ENCODE measurements at regions not wholly inside any gene's neighbourhood (a gene's known extent, or its start where the extent isn't known, plus 50 kb on each side); places are given as distances from the start of the nearest gene placed in this dataset.
"Not testable (repeated sequence)": the region's sequence is repeated elsewhere in the genome, so short reads cannot be mapped to it uniquely, and the experiment has no call there.

DNA sequence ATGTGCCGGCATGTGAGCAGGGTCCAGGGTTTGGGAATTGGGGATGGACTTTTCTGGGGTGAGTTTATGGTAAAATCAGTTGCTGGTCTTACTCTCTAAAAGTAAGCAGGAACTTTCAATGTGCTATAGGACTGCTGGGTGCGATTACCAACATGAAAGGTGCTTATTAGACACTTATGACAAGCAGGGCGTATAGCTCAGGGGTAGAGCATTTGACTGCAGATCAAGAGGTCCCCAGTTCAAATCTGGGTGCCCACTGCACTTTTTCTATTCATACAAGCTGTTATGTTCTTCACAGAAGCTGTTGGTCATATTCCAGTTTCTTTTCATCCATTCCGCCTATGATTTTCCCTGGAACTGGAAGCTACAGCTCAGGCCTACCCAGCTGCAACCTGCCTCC, 58.9 kb upstream of the ZNF746 start:
- not testable (repeated sequence) for TF ChIP-seq MXI1 (IDR thresholded peaks at IDR 0.05; ENCODE audit: low read depth, low read length); FOXM1 (IDR thresholded peaks at IDR 0.05; ENCODE audit: low read depth); RXRA (IDR thresholded peaks at IDR 0.05; ENCODE audit: borderline replicate concordance, low read depth)
- TF ChIP-seq, protein P1, sequence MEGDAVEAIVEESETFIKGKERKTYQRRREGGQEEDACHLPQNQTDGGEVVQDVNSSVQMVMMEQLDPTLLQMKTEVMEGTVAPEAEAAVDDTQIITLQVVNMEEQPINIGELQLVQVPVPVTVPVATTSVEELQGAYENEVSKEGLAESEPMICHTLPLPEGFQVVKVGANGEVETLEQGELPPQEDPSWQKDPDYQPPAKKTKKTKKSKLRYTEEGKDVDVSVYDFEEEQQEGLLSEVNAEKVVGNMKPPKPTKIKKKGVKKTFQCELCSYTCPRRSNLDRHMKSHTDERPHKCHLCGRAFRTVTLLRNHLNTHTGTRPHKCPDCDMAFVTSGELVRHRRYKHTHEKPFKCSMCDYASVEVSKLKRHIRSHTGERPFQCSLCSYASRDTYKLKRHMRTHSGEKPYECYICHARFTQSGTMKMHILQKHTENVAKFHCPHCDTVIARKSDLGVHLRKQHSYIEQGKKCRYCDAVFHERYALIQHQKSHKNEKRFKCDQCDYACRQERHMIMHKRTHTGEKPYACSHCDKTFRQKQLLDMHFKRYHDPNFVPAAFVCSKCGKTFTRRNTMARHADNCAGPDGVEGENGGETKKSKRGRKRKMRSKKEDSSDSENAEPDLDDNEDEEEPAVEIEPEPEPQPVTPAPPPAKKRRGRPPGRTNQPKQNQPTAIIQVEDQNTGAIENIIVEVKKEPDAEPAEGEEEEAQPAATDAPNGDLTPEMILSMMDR (IDR thresholded peaks at IDR 0.05) = not testable (repeated sequence)
- TF ChIP-seq, protein P2, sequence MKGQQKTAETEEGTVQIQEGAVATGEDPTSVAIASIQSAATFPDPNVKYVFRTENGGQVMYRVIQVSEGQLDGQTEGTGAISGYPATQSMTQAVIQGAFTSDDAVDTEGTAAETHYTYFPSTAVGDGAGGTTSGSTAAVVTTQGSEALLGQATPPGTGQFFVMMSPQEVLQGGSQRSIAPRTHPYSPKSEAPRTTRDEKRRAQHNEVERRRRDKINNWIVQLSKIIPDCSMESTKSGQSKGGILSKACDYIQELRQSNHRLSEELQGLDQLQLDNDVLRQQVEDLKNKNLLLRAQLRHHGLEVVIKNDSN (IDR thresholded peaks at IDR 0.05; ENCODE audit: borderline replicate concordance, low read depth) = not testable (repeated sequence)
- TF ChIP-seq, protein P3, sequence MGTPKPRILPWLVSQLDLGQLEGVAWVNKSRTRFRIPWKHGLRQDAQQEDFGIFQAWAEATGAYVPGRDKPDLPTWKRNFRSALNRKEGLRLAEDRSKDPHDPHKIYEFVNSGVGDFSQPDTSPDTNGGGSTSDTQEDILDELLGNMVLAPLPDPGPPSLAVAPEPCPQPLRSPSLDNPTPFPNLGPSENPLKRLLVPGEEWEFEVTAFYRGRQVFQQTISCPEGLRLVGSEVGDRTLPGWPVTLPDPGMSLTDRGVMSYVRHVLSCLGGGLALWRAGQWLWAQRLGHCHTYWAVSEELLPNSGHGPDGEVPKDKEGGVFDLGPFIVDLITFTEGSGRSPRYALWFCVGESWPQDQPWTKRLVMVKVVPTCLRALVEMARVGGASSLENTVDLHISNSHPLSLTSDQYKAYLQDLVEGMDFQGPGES (IDR thresholded peaks at IDR 0.05; ENCODE audit: low read depth, low read length) = not testable (repeated sequence)
